GM18951 (cell line): ENCODE measurements at regions not wholly inside any gene's neighbourhood (a gene's known extent, or its start where the extent isn't known, plus 50 kb on each side); places are given as distances from the start of the nearest gene placed in this dataset.

Source experiments
- POLR2A ChIP-seq: IDR thresholded peaks from 4 replicates; pipeline ENCODE4 v1.6.1; 2011; ENCODE audit warnings: mild to moderate bottlenecking; ENCODE audit not compliant: insufficient read length, insufficient read depth; ENCODE audit errors: extremely low read depth
- in situ Hi-C: fragments of 300-500 bp; cut with MboI; formaldehyde crosslinking; loops from one replicate; pipeline ENCODE4 v1.12.0; 2022; ENCODE audit warnings: low sequenced_read_pairs, mixed read lengths, inconsistent platforms; ENCODE audit not compliant: unreplicated experiment

DNA sequence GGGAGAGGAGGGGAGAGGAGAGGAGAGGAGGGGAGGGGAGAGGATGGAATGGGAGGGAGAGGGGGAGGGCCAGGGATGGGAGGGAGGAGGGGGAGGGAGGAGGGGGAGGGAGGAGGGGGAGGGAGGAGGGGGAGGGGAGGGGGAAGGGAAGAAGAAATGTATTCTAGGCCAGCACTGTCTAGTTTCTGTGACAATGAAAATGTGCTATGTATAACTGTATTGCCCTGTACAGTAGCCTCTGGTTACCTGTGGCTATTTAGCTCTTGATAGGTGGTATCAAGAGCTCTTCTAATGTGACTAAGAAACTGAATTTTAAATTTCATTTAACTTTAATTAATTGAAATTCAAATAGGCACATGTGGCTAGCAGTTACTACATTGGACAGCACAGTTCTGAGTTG lies 143.1 kb downstream of the BTC start:
- in situ Hi-C loops: no loop called here
- TF ChIP-seq POLR2A: no peak

- in situ Hi-C loops: no loop called here
- TF ChIP-seq POLR2A: no peak
Measured at GRCh38 chr4:74653331-74654229, 140.7 kb downstream of the BTC start.

DNA sequence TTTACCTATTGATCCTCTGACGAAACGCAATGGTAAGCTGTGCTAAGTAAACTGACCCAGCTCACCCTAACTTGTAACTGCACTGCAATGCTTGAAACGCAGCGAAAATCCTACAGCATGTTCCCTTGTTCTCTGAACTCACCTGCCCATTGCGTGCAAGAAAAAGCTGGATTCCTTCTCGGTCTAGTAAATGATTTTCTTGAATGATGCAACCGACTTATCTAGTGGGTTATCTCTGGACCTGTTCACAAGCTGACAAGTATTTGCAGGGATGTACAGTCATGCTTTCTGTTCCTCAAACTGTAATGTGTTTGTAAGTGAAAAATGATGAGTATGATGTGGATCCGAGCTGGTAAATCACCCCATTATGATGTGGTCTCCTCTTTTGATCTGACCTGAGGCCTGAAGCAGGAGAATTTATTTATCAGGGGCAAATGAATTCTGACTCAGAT lies 140.1 kb downstream of the BTC start:
- no peak for TF ChIP-seq POLR2A
- in situ Hi-C loops: no loop called here

- in situ Hi-C loops: no loop called here
- TF ChIP-seq POLR2A: no peak
Measured at GRCh38 chr4:74656596-74656995, 137.7 kb downstream of the BTC start.

DNA sequence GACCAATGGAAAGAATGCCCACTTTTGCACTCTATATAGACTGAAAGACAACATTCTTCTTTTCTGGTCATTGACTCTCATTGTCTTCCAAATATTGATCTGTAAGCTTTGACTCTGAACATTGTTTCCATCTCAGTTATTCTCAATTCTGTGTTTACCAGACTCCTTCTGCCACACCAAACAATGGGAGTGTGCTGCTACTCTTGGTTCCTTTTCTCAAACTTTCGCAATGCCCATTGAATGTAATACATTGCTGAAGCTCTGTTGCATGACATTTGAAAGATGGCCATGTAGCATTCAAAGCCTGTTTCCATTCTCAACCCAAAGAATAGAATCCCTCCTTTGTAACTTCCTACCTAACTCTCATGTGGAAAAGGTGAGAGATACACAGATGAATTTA lies 136.2 kb downstream of the BTC start:
- no peak for TF ChIP-seq POLR2A
- in situ Hi-C loops: no loop called here

GRCh38 chr4:74659576-74660411 lies 134.5 kb downstream of the BTC start:
- in situ Hi-C loops: no loop called here
- TF ChIP-seq POLR2A: no peak

DNA sequence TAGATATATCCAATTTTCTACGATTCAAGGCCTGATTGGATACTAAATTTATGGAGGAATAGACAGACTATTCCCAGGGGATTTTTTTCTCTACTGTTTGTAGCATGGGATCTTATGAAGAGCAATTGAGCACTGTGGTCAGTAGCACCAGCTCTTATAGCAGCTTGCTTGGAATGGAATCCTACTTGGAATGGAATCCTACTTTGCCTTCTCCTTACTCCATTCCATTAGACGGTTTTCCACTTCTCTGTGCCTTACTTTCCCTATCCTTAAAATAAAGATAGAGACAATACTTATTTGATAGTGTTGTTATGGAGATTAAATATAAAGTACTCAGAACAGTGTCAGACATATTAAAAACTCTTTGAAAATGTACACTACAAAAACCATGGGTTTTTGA lies 133.5 kb downstream of the BTC start:
- no peak for TF ChIP-seq POLR2A
- in situ Hi-C loops: no loop called here

DNA sequence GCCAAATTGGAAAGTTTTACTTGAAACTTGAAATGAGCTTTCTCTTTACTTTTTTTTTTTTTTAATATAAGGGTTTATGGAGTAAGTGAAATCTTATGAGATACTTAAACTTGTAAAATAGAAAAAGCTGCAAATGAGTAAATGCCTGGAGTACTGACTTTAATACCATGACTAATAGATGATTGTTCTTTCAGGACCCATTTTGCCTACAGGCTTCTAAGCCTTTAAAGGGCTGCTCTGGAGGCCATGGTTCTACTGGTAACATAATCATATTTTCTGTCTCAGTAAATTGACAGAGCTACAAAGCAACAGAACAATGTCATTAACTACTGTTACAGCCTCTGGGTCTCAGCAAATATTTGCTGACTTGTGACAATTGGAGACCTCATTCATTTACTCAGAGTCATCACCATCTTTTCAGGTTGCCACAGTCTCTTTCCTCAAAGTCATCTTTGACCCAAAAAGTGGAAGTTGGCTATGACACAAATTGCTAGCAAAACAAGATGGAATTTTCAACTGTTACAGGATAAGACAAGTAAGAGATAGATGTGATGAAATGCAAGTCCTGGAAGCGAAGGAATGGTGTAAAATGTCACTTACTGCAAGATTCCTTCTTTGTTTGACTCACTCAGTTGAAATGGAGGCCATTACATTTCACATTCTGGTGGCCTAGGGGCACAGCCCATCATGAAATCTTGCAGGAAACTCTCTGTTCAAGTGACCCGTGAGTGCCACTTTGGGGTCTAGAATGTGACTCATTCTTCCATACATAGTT lies 132.7 kb downstream of the BTC start:
- in situ Hi-C loops: no loop called here

GRCh38 chr4:74663631-74664030 lies 130.7 kb downstream of the BTC start:
- in situ Hi-C loops: no loop called here
- no peak for TF ChIP-seq POLR2A

More for the DNA sequence above, 132.7 kb downstream of the BTC start:
- no peak for TF ChIP-seq POLR2A

DNA sequence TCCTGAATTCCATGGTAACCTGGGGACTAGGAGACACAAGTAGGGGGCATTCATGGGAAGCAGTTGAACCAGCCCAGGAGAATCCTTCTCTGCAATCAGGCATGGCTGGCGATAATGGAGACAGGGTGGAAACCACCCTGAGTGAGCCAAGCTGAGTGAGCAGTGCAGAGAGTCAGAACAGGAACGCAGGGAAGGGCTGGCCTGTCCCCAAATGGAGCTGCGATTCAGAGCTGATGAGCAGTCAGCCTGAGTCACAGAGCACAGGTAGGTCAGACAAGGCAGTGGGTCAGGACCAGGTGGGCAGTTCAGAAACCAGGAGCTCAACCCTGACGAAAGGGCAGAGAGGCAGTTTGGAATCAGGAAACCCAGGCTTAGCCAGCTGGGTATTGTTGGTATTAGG lies 129.0 kb downstream of the BTC start:
- no peak for TF ChIP-seq POLR2A
- in situ Hi-C loops: no loop called here

DNA sequence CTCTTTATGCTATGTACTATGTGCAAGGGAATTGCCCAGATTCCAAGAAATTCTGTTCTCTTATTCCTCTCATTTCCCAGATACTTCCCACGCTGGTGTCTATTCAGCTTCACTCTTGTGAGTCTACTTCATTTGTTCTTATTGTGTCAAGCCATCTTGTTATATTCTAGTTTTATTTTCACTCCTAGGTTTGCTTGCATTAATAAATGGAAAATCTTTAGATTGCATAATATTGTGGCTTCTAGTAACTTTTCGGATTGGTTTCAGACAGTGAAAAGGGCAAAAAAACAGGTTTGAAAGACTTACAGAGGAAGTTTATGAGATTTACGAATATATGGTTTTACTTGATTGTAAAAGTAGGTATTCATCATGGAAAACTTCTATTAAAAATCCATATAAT lies 128.4 kb downstream of the BTC start:
- in situ Hi-C loops: no loop called here
- TF ChIP-seq POLR2A: no peak

DNA sequence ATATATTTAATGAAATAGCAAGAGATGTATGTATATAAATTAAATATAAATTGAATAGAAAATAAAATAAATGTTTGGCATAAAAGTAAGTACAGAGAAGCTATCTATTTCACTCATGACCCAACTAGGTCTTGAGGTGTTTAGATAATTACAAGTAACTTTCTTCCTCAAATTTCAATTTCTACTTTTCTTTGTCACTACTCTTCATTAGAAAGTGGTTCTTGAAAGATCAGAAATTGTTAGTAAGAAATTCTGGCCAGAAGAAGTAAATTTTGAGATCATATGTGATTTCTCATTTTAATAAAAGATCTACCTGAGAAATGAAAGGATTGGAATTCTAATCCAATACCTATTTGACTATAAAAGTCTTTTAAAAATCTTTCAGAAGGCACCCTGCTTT lies 126.9 kb downstream of the BTC start:
- no peak for TF ChIP-seq POLR2A
- in situ Hi-C loops: no loop called here

- TF ChIP-seq POLR2A: no peak
- in situ Hi-C loops: no loop called here
Measured at GRCh38 chr4:74667944-74668343, 126.4 kb downstream of the BTC start.
